ENCODE measurements at regions not wholly inside any gene's neighbourhood (a gene's known extent, or its start where the extent isn't known, plus 50 kb on each side); places are given as distances from the start of the nearest gene placed in this dataset.

GRCh38 chr1:157310401-157310800 is 172.2 kb upstream of the ETV3 start:
- Mint-ChIP-seq H3K4me1 (peaks cover 0 to 17% of the 10 kb centered on the region in 2 donors), H3K36me3 (no peaks in the 10 kb centered on the region), H3K27ac (no peak overlapping the region), H3K9me3 (no peaks in the 10 kb centered on the region), H3K4me3 (no peak overlapping the region), H3K27me3 (ENCODE audit: low read depth in 2 of 2) (peaks cover 26 to 43% of the 10 kb centered on the region in 2 donors)
- peaks cover 3% of the 10 kb centered on the region for H3K27me3 ChIP-seq (ENCODE audit: control insufficient read depth, insufficient read depth, low read length)
- no peaks in the 10 kb centered on the region for H3K9me3 ChIP-seq (ENCODE audit: control insufficient read depth, insufficient read depth, low read length)
- H3K4me1 ChIP-seq (ENCODE audit: control insufficient read depth, insufficient read depth, low read length) = no peaks in the 10 kb centered on the region
- intact Hi-C loops (cut with micrococcal nuclease) = no loop called here
- WGBS (ENCODE audit: insufficient coverage) = 84% methylated on average over 5 of the region's 5 CpGs
- no peak overlapping the region for H3K4me3 ChIP-seq (ENCODE audit: low read length)
- no peak for ATAC-seq
- no peak for TF ChIP-seq CTCF (IDR thresholded peaks at IDR 0.05)
- H3K36me3 ChIP-seq (ENCODE audit: control insufficient read depth, insufficient read depth, low read length) = no peaks in the 10 kb centered on the region
- DNase-seq = no peak
- H3K27ac ChIP-seq (ENCODE audit: low read length) = no peak overlapping the region

GRCh38 chr1:157307491-157307890 is 169.3 kb upstream of the ETV3 start:
- H3K36me3 Mint-ChIP-seq = no peaks in the 10 kb centered on the region
- H3K27ac Mint-ChIP-seq = no peak overlapping the region
- no peak for ATAC-seq
- WGBS (ENCODE audit: insufficient coverage) = 24% methylated on average over 1 of the region's 1 CpG
- H3K4me3 Mint-ChIP-seq = no peak overlapping the region
- H3K27me3 Mint-ChIP-seq (ENCODE audit: low read depth in 2 of 2) = peaks cover 12 to 23% of the 10 kb centered on the region in 2 donors
- Histone ChIP-seq H3K4me1 (ENCODE audit: control insufficient read depth, insufficient read depth, low read length) (no peaks in the 10 kb centered on the region), H3K27me3 (ENCODE audit: control insufficient read depth, insufficient read depth, low read length) (no peaks in the 10 kb centered on the region), H3K36me3 (ENCODE audit: control insufficient read depth, insufficient read depth, low read length) (no peaks in the 10 kb centered on the region), H3K4me3 (ENCODE audit: low read length) (no peak overlapping the region), H3K27ac (ENCODE audit: low read length) (no peak overlapping the region), H3K9me3 (ENCODE audit: control insufficient read depth, insufficient read depth, low read length) (no peaks in the 10 kb centered on the region)
- H3K4me1 Mint-ChIP-seq = peaks cover 0 to 17% of the 10 kb centered on the region in 2 donors
- intact Hi-C loops (cut with micrococcal nuclease) = no loop called here
- DNase-seq = no peak
- no peak for TF ChIP-seq CTCF (IDR thresholded peaks at IDR 0.05)
- H3K9me3 Mint-ChIP-seq = no peaks in the 10 kb centered on the region

- 62% methylated on average over 1 of the region's 3 CpGs for WGBS (ENCODE audit: insufficient coverage)
- H3K9me3 ChIP-seq (ENCODE audit: control insufficient read depth, insufficient read depth, low read length) = no peaks in the 10 kb centered on the region
- H3K4me3 Mint-ChIP-seq = no peak overlapping the region
- H3K4me3 ChIP-seq (ENCODE audit: low read length) = no peak overlapping the region
- DNase-seq (no peak), ATAC-seq (no peak)
- no peaks in the 10 kb centered on the region for H3K36me3 ChIP-seq (ENCODE audit: control insufficient read depth, insufficient read depth, low read length)
- peaks cover 0 to 12% of the 10 kb centered on the region in 2 donors for H3K4me1 Mint-ChIP-seq
- no peak for TF ChIP-seq CTCF (IDR thresholded peaks at IDR 0.05)
- H3K36me3 Mint-ChIP-seq = no peaks in the 10 kb centered on the region
- H3K27me3 ChIP-seq (ENCODE audit: control insufficient read depth, insufficient read depth, low read length) = no peaks in the 10 kb centered on the region
- no peak overlapping the region for H3K27ac Mint-ChIP-seq
- peaks cover 9 to 17% of the 10 kb centered on the region in 2 donors for H3K27me3 Mint-ChIP-seq (ENCODE audit: low read depth in 2 of 2)
- no peaks in the 10 kb centered on the region for H3K4me1 ChIP-seq (ENCODE audit: control insufficient read depth, insufficient read depth, low read length)
- intact Hi-C loops (cut with micrococcal nuclease) = no loop called here
- no peaks in the 10 kb centered on the region for H3K9me3 Mint-ChIP-seq
- no peak overlapping the region for H3K27ac ChIP-seq (ENCODE audit: low read length)
Measured at GRCh38 chr1:157306896-157307295, 168.7 kb upstream of the ETV3 start.

- Histone ChIP-seq H3K4me3 (ENCODE audit: low read length) (no peak overlapping the region), H3K9me3 (ENCODE audit: control insufficient read depth, insufficient read depth, low read length) (no peaks in the 10 kb centered on the region), H3K4me1 (ENCODE audit: control insufficient read depth, insufficient read depth, low read length) (no peaks in the 10 kb centered on the region), H3K27ac (ENCODE audit: low read length) (no peak overlapping the region), H3K36me3 (ENCODE audit: control insufficient read depth, insufficient read depth, low read length) (no peaks in the 10 kb centered on the region), H3K27me3 (ENCODE audit: control insufficient read depth, insufficient read depth, low read length) (no peaks in the 10 kb centered on the region)
- intact Hi-C loops (cut with micrococcal nuclease) = no loop called here
- Mint-ChIP-seq H3K4me3 (no peak overlapping the region), H3K4me1 (no peaks in the 10 kb centered on the region), H3K9me3 (no peaks in the 10 kb centered on the region), H3K27me3 (ENCODE audit: low read depth in 2 of 2) (peaks cover 5 to 8% of the 10 kb centered on the region in 2 donors), H3K27ac (no peak overlapping the region), H3K36me3 (no peaks in the 10 kb centered on the region)
- DNase-seq (no peak), ATAC-seq (no peak)
- TF ChIP-seq CTCF (IDR thresholded peaks at IDR 0.05) = no peak
- 40% methylated on average over 1 of the region's 1 CpG for WGBS (ENCODE audit: insufficient coverage)
Measured at GRCh38 chr1:157304271-157304670, 166.1 kb upstream of the ETV3 start.
